MM.1S (cell line): ENCODE measurements at regions not wholly inside any gene's neighbourhood (a gene's known extent, or its start where the extent isn't known, plus 50 kb on each side); places are given as distances from the start of the nearest gene placed in this dataset.

ENCODE experiments used
- DNase-seq: peaks from one replicate; pipeline ENCODE4 v3.0.0-alpha.2; 2015
- H2AFZ ChIP-seq: fragments of 300-600 bp; sonication (generic); 2 replicates; pipeline ENCODE4 v1.6.0; 2016; ENCODE audit warnings: antibody characterized with exemption, low read length
- H3F3A ChIP-seq: fragments of 300-600 bp; sonication (generic); 2 replicates; pipeline ENCODE4 v1.6.1; 2016; ENCODE audit warnings: mild to moderate bottlenecking, antibody characterized with exemption, low read length, moderate library complexity, mixed read lengths; ENCODE audit not compliant: insufficient read depth
- H3K27ac ChIP-seq: fragments of 300-600 bp; sonication (generic); 2 replicates; pipeline ENCODE4 v1.5.1; 2016; ENCODE audit warnings: mild to moderate bottlenecking, low read length
- H3K27me3 ChIP-seq: fragments of 300-600 bp; sonication (generic); replicated peaks from 2 replicates; pipeline ENCODE4 v1.6.0; 2016; ENCODE audit warnings: low read length; ENCODE audit not compliant: insufficient read depth
- H3K36me3 ChIP-seq: fragments of 300-600 bp; sonication (generic); replicated peaks from 2 replicates; pipeline ENCODE4 v1.6.1; 2016; ENCODE audit warnings: mild to moderate bottlenecking, low read length, mixed read lengths; ENCODE audit not compliant: insufficient read depth
- H3K4me1 ChIP-seq: fragments of 300-600 bp; sonication (generic); 2 replicates; pipeline ENCODE4 v1.6.1; 2016; ENCODE audit warnings: low read length, mixed read lengths
- H3K4me2 ChIP-seq: fragments of 300-600 bp; sonication (generic); 2 replicates; pipeline ENCODE4 v1.6.0; 2016; ENCODE audit warnings: low read depth, low read length
- H3K4me3 ChIP-seq: fragments of 300-600 bp; sonication (generic); 2 replicates; pipeline ENCODE4 v1.5.1; 2016; ENCODE audit warnings: low read length, mixed read lengths
- H3K79me2 ChIP-seq: fragments of 300-600 bp; sonication (generic); 2 replicates; pipeline ENCODE4 v1.6.1; 2016; ENCODE audit warnings: mixed run types, low read length, mixed read lengths
- H3K9ac ChIP-seq: fragments of 300-600 bp; sonication (generic); 2 replicates; pipeline ENCODE4 v1.6.1; 2016; ENCODE audit warnings: low read length, mixed read lengths
- H3K9me2 ChIP-seq: fragments of 300-600 bp; sonication (generic); replicated peaks from 2 replicates; pipeline ENCODE4 v1.6.1; 2016; ENCODE audit warnings: mild to moderate bottlenecking, low read length, mixed read lengths; ENCODE audit not compliant: insufficient read depth
- H3K9me3 ChIP-seq: fragments of 300-600 bp; sonication (generic); replicated peaks from 2 replicates; pipeline ENCODE4 v1.6.1; 2016; ENCODE audit warnings: mild to moderate bottlenecking, low read length, mixed read lengths; ENCODE audit not compliant: insufficient read depth
- H4K20me1 ChIP-seq: fragments of 300-600 bp; sonication (generic); 2 replicates; pipeline ENCODE4 v1.6.1; 2016; ENCODE audit warnings: mild to moderate bottlenecking, low read length, moderate library complexity, mixed read lengths; ENCODE audit not compliant: insufficient read depth
- CTCF ChIP-seq: fragments of 300-600 bp; sonication (generic); IDR thresholded peaks from 2 replicates; pipeline ENCODE4 v1.5.1; 2016; ENCODE audit warnings: antibody characterized with exemption, low read length, mixed read lengths
- EZH2 ChIP-seq: fragments of 300-600 bp; sonication (generic); optimal IDR thresholded peaks from 2 replicates; pipeline ENCODE3; 2017; ENCODE audit warnings: low read depth, mild to moderate bottlenecking, antibody characterized with exemption, low read length, mixed read lengths
- EZH2phosphoT487 ChIP-seq: fragments of 300-600 bp; sonication (generic); IDR thresholded peaks from 2 replicates; pipeline ENCODE4 v1.6.1; 2018; ENCODE audit warnings: antibody characterized with exemption, low read length

DNA sequence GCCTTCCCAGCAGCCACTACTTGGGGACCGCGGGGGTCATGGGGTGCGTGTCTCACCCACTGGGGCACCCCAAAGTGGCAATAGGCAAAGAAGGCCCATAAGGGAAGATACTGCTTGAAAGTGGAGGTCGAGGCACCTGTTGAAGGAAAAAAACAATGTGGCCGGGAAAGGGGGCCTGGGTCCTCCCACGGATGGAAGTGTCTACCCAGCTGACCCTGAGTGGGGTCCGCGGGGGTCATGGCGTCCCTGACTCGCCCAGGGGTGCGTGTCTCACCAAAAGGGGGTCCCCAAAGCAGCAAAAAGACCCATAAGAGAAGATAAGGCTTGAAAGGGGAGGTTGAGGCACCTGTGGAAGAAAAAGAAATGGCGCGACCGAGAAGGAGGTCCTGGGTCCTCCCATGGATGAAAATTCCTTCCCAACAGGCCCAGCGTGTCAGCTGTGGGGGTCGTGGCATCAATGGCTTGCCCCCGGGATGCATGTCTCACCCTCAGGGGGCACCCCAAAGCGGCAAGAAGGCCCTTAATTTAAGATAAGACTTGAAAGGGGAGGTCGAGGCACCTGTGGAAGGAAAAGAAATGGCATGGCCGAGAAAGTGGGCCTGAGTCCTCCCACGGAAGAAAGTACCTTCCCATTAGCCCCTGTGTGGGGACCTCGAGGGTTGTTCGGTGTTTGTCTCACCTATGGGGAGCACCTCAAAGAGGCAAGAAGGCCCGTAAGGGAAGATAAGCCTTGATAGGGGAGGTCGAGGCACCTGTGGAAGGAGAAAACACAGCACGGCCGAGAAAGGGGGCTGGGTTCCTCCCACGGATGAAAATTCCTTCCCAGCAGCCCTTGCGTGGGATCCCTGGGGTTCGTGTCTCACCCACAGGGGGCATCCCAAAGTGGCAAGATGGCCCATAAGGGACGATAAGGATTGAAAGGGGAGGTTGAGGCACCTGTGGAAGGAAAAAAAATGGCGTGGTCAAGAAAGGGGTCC, 266.0 kb downstream of the ALG10 start:
- H3K9ac ChIP-seq: no peak overlapping the region
- no peaks in the 10 kb centered on the region for H4K20me1 ChIP-seq
- H3K4me3 ChIP-seq: no peak overlapping the region
- no peaks in the 10 kb centered on the region for H3K9me2 ChIP-seq
- DNase-seq: no peak
- H3K27ac ChIP-seq: no peak overlapping the region
- H3F3A ChIP-seq: no peaks in the 10 kb centered on the region
- no peaks in the 10 kb centered on the region for H3K27me3 ChIP-seq
- H3K79me2 ChIP-seq: no peaks in the 10 kb centered on the region
- H3K36me3 ChIP-seq: no peaks in the 10 kb centered on the region
- H3K4me1 ChIP-seq: no peaks in the 10 kb centered on the region
- no peaks in the 10 kb centered on the region for H3K9me3 ChIP-seq
- no peak for TF ChIP-seq EZH2
- TF ChIP-seq CTCF: no peak
- TF ChIP-seq EZH2phosphoT487: no peak
- H2AFZ ChIP-seq: no peak overlapping the region
- no peak overlapping the region for H3K4me2 ChIP-seq

GRCh38 chr12:34288963-34289345, 266.7 kb downstream of the ALG10 start:
- Histone ChIP-seq H3K79me2 (no peaks in the 10 kb centered on the region), H3F3A (no peaks in the 10 kb centered on the region), H3K27ac (no peak overlapping the region), H3K36me3 (no peaks in the 10 kb centered on the region), H3K9me3 (no peaks in the 10 kb centered on the region), H3K9me2 (no peaks in the 10 kb centered on the region), H2AFZ (no peak overlapping the region), H3K4me3 (no peak overlapping the region), H3K27me3 (no peaks in the 10 kb centered on the region), H4K20me1 (no peaks in the 10 kb centered on the region), H3K4me1 (no peaks in the 10 kb centered on the region), H3K4me2 (no peak overlapping the region), H3K9ac (no peak overlapping the region)
- DNase-seq: no peak
- no peak for TF ChIP-seq EZH2

DNA sequence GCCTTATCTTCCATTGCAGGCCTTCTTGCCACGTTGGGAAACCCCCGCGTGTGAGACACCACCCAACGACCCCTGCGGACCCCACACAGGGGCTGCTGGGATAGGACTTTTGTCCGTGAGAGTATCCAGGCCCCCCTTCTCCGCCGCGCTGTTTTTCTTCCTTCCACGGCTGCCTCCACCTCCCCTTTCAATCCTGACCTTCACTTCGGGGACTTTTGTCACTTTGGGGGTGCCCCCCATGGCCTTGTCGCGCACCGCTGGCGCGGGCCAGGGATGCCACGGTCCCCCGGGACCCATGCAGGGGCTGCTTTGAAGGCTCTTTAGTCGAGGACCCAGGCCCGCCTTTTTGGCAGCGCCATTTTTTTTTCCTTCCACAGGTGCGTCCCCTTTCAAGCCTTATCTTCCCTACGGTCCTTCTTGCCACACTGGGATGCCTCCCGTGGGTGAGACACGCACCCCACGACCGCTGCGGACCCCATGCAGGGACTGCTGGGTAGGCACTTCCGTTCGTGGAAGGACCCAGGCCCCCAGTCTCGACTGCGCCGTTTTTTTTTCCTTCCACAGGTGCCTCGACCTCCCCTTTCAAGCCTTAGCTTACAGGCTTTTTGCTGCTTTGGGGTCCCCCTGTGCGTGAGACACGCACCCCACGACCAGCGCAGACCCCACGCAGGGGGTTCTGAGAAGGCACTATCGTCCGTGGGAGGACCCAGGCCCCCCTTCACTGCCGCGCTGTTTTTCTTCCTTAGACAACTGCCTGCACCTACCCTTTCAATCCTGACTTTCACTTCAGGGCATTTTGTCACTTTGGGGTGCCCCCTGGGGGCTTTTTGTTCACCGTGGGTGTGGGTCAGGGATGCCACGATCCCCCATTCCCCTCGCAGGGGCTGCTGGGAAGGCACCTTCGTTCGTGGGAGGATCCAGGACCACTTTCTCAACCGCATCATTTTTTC, 267.4 kb downstream of the ALG10 start:
- no peaks in the 10 kb centered on the region for H3K79me2 ChIP-seq
- H3K36me3 ChIP-seq: no peaks in the 10 kb centered on the region
- no peak overlapping the region for H3K4me2 ChIP-seq
- no peak overlapping the region for H2AFZ ChIP-seq
- H3K9ac ChIP-seq: no peak overlapping the region
- H3K27me3 ChIP-seq: no peaks in the 10 kb centered on the region
- H3K9me3 ChIP-seq: no peaks in the 10 kb centered on the region
- DNase-seq: no peak
- no peaks in the 10 kb centered on the region for H3K4me1 ChIP-seq
- no peak overlapping the region for H3K4me3 ChIP-seq
- H4K20me1 ChIP-seq: no peaks in the 10 kb centered on the region
- H3F3A ChIP-seq: no peaks in the 10 kb centered on the region
- H3K27ac ChIP-seq: no peak overlapping the region
- H3K9me2 ChIP-seq: no peaks in the 10 kb centered on the region
- TF ChIP-seq CTCF (no peak), EZH2 (no peak), EZH2phosphoT487 (no peak)
